Breast epithelium (tissue), 3 donors: ENCODE measurements at regions not wholly inside any gene's neighbourhood (a gene's known extent, or its start where the extent isn't known, plus 50 kb on each side); places are given as distances from the start of the nearest gene placed in this dataset.

Experiments used
- POLR2A ChIP-seq: fragments of 450-650 bp; IDR thresholded peaks from one replicate; pipeline ENCODE4 v1.6.1; 2016; ENCODE audit warnings: antibody characterized with exemption, mild to moderate bottlenecking, moderate library complexity
- TF ChIP-seq, protein P1 (sequence below), 3 donors: fragments of 450-650 bp; IDR thresholded peaks; one replicate each; pipeline ENCODE4 v1.5.1; 2016 to 2017; ENCODE audit warnings: antibody characterized with exemption in 3 of 3, mild to moderate bottlenecking in 3 of 3, moderate library complexity in 3 of 3

DNA sequence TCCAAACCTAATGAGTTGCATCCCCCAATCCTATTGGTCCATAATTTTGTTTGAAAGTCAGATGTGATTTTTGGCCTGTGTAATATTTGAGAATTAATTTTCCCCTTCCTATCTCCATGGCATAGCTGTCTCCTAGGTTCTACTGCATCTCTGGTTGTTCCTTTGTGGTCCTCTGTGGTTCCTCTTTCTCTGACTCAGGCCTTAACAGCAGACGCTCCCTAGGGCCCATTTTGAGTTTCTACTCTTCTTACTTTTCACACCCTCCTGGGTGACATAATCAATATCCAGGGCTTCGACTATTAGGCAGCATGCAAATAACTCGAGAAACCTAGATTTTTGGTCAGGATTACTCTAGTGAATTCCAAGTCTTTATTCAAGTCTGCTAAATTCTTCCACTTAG lies 160.7 kb downstream of the RFC3 start:
- no peak for TF ChIP-seq POLR2A
- TF ChIP-seq, protein P1, sequence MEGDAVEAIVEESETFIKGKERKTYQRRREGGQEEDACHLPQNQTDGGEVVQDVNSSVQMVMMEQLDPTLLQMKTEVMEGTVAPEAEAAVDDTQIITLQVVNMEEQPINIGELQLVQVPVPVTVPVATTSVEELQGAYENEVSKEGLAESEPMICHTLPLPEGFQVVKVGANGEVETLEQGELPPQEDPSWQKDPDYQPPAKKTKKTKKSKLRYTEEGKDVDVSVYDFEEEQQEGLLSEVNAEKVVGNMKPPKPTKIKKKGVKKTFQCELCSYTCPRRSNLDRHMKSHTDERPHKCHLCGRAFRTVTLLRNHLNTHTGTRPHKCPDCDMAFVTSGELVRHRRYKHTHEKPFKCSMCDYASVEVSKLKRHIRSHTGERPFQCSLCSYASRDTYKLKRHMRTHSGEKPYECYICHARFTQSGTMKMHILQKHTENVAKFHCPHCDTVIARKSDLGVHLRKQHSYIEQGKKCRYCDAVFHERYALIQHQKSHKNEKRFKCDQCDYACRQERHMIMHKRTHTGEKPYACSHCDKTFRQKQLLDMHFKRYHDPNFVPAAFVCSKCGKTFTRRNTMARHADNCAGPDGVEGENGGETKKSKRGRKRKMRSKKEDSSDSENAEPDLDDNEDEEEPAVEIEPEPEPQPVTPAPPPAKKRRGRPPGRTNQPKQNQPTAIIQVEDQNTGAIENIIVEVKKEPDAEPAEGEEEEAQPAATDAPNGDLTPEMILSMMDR (IDR thresholded peaks at IDR 0.05) = no peak
